NCI-H524 treated with DMSO at 0.1 percent for 48 hours (cell line): ENCODE measurements at regions not wholly inside any gene's neighbourhood (a gene's known extent, or its start where the extent isn't known, plus 50 kb on each side); places are given as distances from the start of the nearest gene placed in this dataset.
A peak's percentile ranks its signal among the peaks of the same experiment; 100 is the strongest.
"Not testable (repeated sequence)": the region's sequence is repeated elsewhere in the genome, so short reads cannot be mapped to it uniquely, and the experiment has no call there.

Experiments
- DNase-seq: peaks from one replicate; lab custom pipeline; 2025; lab: John Stamatoyannopoulos, UW

DNA sequence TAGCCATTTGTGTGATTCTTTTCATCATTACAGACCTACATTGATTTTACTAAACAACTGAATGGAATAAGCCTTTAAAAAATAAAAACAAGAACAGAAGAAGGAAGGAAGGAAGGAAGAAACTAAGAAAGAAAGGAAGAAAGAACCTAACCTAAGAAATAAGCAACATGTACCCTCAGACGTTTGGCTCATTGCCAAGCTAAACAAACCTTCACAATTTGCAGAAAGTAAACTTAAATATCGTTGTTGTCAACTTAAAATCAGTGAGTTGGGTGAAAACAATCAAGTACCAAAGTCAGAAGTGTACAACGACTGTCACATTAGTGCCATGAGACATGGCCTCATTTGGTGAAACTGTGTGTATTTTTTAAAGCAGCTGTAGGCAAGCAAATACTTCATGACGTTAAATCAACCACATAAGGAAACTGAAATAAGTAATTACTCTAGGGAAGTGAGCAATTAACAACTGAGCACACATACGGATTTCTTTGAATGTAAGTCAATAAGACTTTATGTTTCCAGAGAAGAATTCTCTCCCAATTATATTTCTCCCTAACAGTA lies 313.1 kb upstream of the TMPRSS15 start:
- no peak for DNase-seq

DNA sequence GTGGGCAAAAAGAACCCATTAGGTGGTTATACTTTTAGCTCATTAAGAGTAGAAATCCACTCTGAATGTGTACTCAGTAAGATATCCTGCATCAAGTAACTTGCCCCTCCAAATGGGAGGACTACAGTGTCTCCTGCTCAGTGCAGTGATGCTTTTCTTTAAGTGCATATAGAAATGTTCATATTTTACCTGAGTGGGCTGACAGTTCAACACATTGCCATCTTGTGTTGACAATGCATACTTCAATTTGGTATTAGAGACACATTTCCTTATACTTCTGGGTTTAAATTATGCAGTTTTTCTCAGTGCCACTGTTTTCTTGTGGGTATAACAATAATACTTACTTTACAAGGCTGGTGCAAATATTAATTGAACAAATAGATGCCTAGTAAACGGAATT lies 318.6 kb upstream of the TMPRSS15 start:
- no peak for DNase-seq

GRCh38 chr21:18723171-18723570 lies 319.6 kb upstream of the TMPRSS15 start:
- DNase-seq = no peak

DNA sequence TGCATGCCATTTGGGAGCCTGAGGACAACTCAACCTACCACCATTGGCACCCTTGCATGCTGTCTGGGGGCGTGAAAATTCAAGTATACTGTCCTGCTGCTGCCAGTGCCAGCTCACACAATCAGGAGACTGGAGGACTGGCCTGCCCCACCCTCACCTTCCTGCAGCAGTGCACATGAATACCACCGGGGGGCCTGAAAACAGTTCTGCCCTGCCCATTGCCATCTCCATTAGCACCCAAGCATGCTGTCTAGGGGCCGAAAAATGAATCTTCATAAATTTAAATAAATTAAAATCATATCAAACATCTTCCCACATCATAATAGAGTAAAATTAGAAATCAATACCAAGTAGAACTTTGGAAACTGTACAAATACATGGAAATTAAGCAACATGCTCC lies 322.1 kb upstream of the TMPRSS15 start:
- no peak for DNase-seq

GRCh38 chr21:18741954-18742353 lies 338.4 kb upstream of the TMPRSS15 start:
- DNase-seq = no peak

GRCh38 chr21:18743531-18743930 lies 339.9 kb upstream of the TMPRSS15 start:
- DNase-seq = no peak

GRCh38 chr21:18744840-18745239 lies 341.3 kb upstream of the TMPRSS15 start:
- no peak for DNase-seq

DNA sequence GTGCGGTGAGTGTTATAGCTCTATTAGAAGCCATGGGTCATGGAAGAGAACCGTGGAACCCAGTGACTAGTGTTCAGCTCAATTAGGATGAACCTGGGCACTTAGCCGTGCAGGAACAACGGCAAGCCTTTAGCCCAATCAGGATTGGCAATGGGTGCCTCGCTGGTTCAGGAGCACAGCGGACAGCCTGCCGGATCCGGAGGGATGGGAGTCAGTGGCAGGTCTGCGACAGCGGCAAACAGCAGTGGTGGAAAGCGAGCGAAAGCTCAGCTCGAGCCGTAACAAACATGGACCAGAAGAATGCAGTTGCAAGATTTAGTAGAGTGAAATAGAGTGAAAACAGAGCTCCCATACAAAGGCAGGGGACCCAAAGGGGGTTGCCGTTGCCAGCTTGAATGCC lies 349.3 kb upstream of the TMPRSS15 start:
- DNase-seq = not testable (repeated sequence)

- not testable (repeated sequence) for DNase-seq
Observed at GRCh38 chr21:18756272-18756671, 352.7 kb upstream of the TMPRSS15 start.

- DNase-seq = no peak
Observed at GRCh38 chr21:18759267-18759666, 355.7 kb upstream of the TMPRSS15 start.

GRCh38 chr21:18759751-18760161 lies 356.2 kb upstream of the TMPRSS15 start:
- DNase-seq = no peak

GRCh38 chr21:18760247-18760646 lies 356.7 kb upstream of the TMPRSS15 start:
- DNase-seq = no peak

- no peak for DNase-seq
Observed at GRCh38 chr21:18764720-18765119, 361.1 kb upstream of the TMPRSS15 start.

- no peak for DNase-seq
Observed at GRCh38 chr21:18769599-18769998, 366.0 kb upstream of the TMPRSS15 start.

DNA sequence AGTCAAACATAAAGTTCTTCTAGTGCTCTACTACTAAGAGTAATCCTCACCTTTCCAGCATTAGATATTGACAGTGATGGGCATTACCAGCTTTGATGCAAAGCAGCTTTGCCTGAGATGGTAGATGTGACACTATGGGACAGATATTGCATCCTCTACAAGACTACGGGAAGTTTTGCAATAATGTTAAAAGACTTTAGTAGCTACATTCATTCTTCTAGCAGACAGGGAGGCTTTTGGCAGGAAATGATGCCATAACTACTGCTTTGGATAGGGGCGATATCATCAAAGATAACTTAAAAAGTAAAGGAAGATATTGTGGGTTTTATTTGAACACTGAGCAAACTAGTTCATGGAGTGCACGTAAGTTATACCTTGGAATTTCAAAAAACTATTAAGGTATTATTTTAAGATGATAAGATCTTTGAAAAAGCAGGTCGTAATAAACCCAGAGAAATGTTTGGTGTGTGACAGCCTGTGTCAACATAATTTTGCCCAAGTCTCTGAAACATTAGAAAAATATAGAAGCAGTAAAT lies 368.3 kb upstream of the TMPRSS15 start:
- DNase-seq = no peak

DNA sequence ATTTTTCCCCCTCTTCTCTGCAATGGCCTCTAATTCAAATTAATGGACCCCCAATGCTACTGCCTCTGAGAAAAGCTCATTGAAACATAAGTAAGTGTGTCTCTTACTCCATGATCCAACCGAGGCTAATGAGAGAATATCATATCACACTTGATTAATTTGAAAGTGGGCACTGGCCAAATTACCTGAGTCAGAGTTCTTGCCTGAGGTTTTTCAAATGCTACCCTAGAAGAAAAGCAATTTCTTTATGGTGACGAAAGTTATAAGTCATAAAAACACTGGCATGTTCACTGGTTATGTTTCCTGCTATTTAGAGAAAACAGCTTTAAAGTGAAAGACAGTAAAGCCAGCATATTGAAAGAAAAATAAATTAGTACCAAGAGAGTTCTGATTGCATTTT lies 368.8 kb upstream of the TMPRSS15 start:
- DNase-seq = no peak

GRCh38 chr21:18772897-18773296 lies 369.3 kb upstream of the TMPRSS15 start:
- no peak for DNase-seq

GRCh38 chr21:18776936-18777335 lies 373.4 kb upstream of the TMPRSS15 start:
- DNase-seq = no peak

- no peak for DNase-seq
Observed at GRCh38 chr21:18782721-18783120, 379.1 kb upstream of the TMPRSS15 start.

GRCh38 chr21:18801468-18801867 lies 397.9 kb upstream of the TMPRSS15 start:
- DNase-seq = peak; percentile 14

GRCh38 chr21:18803624-18804023 lies 400.0 kb upstream of the TMPRSS15 start:
- no peak for DNase-seq

GRCh38 chr21:18810136-18810535 lies 406.6 kb upstream of the TMPRSS15 start:
- DNase-seq = no peak

DNA sequence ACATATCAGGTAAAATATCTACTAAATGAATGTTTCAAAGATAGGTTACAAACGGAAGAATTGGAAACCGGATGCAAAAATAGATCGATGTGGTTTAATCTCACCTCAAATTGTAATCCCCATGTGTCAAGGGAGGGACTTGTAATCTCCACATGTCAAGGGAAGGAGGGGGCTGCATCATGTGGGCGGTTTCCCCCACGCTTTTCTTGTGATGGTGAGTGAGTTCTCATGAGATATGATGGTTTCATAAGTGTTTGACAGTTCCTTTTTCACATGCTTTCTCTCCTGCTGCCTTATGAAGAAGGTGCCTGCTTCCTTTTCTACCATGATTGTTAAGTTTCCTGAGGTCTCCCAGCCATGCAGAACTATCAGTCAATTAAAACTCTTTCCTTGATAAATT lies 408.7 kb upstream of the TMPRSS15 start:
- DNase-seq = no peak

DNA sequence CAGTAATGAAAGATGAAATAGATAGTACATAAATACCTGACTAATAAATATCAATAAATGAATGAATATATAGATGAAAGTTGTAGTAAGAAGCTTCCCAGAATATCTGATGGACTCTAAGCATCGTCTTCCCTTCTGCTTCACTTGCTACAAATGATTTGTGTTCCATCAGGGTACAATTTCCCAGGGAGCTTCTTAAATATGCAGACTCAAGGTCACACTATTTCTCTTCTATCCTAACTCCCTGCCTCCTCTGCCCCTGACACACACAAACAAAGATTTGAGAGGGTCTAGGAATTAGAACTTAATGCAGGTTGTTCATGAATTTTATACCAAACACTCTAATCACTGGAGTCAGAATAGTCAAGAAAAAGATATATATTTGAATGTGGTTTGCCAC lies 415.9 kb upstream of the TMPRSS15 start:
- no peak for DNase-seq
